ENCODE measurements at regions not wholly inside any gene's neighbourhood (a gene's known extent, or its start where the extent isn't known, plus 50 kb on each side); places are given as distances from the start of the nearest gene placed in this dataset.
"Not testable (repeated sequence)": the region's sequence is repeated elsewhere in the genome, so short reads cannot be mapped to it uniquely, and the experiment has no call there.

- DNase-seq: no peak
These were observed 836.7 kb upstream of the EPHA5 start for GRCh38 chr4:66506985-66507384.

- DNase-seq: no peak
These were observed 831.7 kb upstream of the EPHA5 start for GRCh38 chr4:66501997-66502396.

- no peak for DNase-seq
These were observed 820.4 kb upstream of the EPHA5 start for GRCh38 chr4:66490729-66491128.

- no peak for DNase-seq
These were observed 819.6 kb upstream of the EPHA5 start for GRCh38 chr4:66489783-66490452.

GRCh38 chr4:66489370-66489769 is 819.1 kb upstream of the EPHA5 start:
- no peak for DNase-seq

GRCh38 chr4:66486068-66486467 is 815.8 kb upstream of the EPHA5 start:
- no peak for DNase-seq

GRCh38 chr4:66482186-66482585 is 811.9 kb upstream of the EPHA5 start:
- DNase-seq: no peak

GRCh38 chr4:66475596-66475995 is 805.3 kb upstream of the EPHA5 start:
- no peak for DNase-seq

- DNase-seq: no peak
These were observed 794.8 kb upstream of the EPHA5 start for GRCh38 chr4:66465111-66465510.

GRCh38 chr4:66462890-66463289 is 792.6 kb upstream of the EPHA5 start:
- not testable (repeated sequence) for DNase-seq

GRCh38 chr4:66451741-66452140 is 781.5 kb upstream of the EPHA5 start:
- DNase-seq: no peak

GRCh38 chr4:66443008-66443407 is 772.7 kb upstream of the EPHA5 start:
- no peak for DNase-seq

- no peak for DNase-seq
These were observed 769.2 kb upstream of the EPHA5 start for GRCh38 chr4:66439508-66439907.

GRCh38 chr4:66433706-66434105 is 763.4 kb upstream of the EPHA5 start:
- DNase-seq: no peak

- no peak for DNase-seq
These were observed 760.6 kb upstream of the EPHA5 start for GRCh38 chr4:66430856-66431255.

GRCh38 chr4:66429276-66429675 is 759.0 kb upstream of the EPHA5 start:
- DNase-seq: no peak

- DNase-seq: no peak
These were observed 746.1 kb upstream of the EPHA5 start for GRCh38 chr4:66416425-66416824.

- DNase-seq: no peak
These were observed 733.9 kb upstream of the EPHA5 start for GRCh38 chr4:66404141-66404540.

- DNase-seq: no peak
These were observed 706.6 kb upstream of the EPHA5 start for GRCh38 chr4:66376921-66377320.

- DNase-seq: no peak
These were observed 706.1 kb upstream of the EPHA5 start for GRCh38 chr4:66376396-66376795.

GRCh38 chr4:66373268-66373667 is 703.0 kb upstream of the EPHA5 start:
- no peak for DNase-seq

GRCh38 chr4:66372706-66373105 is 702.4 kb upstream of the EPHA5 start:
- DNase-seq: peak; percentile 29

- no peak for DNase-seq
These were observed 696.9 kb upstream of the EPHA5 start for GRCh38 chr4:66367043-66367660.

- DNase-seq: not testable (repeated sequence)
These were observed 690.1 kb upstream of the EPHA5 start for GRCh38 chr4:66360395-66360794.

- no peak for DNase-seq
These were observed 687.0 kb upstream of the EPHA5 start for GRCh38 chr4:66357316-66357715.
